ENCODE measurements at regions not wholly inside any gene's neighbourhood (a gene's known extent, or its start where the extent isn't known, plus 50 kb on each side); places are given as distances from the start of the nearest gene placed in this dataset.

- TF ChIP-seq EZH2phosphoT487 (IDR thresholded peaks at IDR 0.05; ENCODE audit: borderline replicate concordance, low read length) = no peak
- TF ChIP-seq, protein P1, sequence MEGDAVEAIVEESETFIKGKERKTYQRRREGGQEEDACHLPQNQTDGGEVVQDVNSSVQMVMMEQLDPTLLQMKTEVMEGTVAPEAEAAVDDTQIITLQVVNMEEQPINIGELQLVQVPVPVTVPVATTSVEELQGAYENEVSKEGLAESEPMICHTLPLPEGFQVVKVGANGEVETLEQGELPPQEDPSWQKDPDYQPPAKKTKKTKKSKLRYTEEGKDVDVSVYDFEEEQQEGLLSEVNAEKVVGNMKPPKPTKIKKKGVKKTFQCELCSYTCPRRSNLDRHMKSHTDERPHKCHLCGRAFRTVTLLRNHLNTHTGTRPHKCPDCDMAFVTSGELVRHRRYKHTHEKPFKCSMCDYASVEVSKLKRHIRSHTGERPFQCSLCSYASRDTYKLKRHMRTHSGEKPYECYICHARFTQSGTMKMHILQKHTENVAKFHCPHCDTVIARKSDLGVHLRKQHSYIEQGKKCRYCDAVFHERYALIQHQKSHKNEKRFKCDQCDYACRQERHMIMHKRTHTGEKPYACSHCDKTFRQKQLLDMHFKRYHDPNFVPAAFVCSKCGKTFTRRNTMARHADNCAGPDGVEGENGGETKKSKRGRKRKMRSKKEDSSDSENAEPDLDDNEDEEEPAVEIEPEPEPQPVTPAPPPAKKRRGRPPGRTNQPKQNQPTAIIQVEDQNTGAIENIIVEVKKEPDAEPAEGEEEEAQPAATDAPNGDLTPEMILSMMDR (IDR thresholded peaks at IDR 0.05; ENCODE audit: low read depth, low read length, poor library complexity, severe bottlenecking) = no peak
- Histone ChIP-seq H3F3A (ENCODE audit: control insufficient read depth, insufficient read depth) (no peaks in the 10 kb centered on the region), H3K79me2 (ENCODE audit: control insufficient read depth, low read length) (no peaks in the 10 kb centered on the region), H3K4me1 (ENCODE audit: control insufficient read depth, low read length) (no peaks in the 10 kb centered on the region), H3K4me2 (ENCODE audit: low read length) (no peak overlapping the region), H3K9me2 (replicated peaks; ENCODE audit: control insufficient read depth, low read length) (no peaks in the 10 kb centered on the region), H3K9me3 (ENCODE audit: control insufficient read depth, insufficient read depth, low read length) (no peaks in the 10 kb centered on the region), H4K20me1 (ENCODE audit: control insufficient read depth, insufficient read depth, low read depth, low read length) (no peaks in the 10 kb centered on the region), H3K27ac (ENCODE audit: low read depth, low read length) (no peak overlapping the region), H3K36me3 (ENCODE audit: control insufficient read depth, low read length) (no peaks in the 10 kb centered on the region), H3K4me3 (ENCODE audit: low read length) (no peak overlapping the region), H3K27me3 (ENCODE audit: control insufficient read depth, low read length) (no peaks in the 10 kb centered on the region)
Measured at GRCh38 chr6:17032988-17033634, 68.7 kb upstream of the STMND1 start.

- Histone ChIP-seq H3K79me2 (ENCODE audit: control insufficient read depth, low read length) (no peaks in the 10 kb centered on the region), H3K27ac (ENCODE audit: low read depth, low read length) (no peak overlapping the region), H3K9me2 (replicated peaks; ENCODE audit: control insufficient read depth, low read length) (no peaks in the 10 kb centered on the region), H4K20me1 (ENCODE audit: control insufficient read depth, insufficient read depth, low read depth, low read length) (no peaks in the 10 kb centered on the region), H3K4me2 (ENCODE audit: low read length) (no peak overlapping the region), H3K9me3 (ENCODE audit: control insufficient read depth, insufficient read depth, low read length) (no peaks in the 10 kb centered on the region), H3K4me1 (ENCODE audit: control insufficient read depth, low read length) (no peaks in the 10 kb centered on the region), H3F3A (ENCODE audit: control insufficient read depth, insufficient read depth) (no peaks in the 10 kb centered on the region), H3K27me3 (ENCODE audit: control insufficient read depth, low read length) (no peaks in the 10 kb centered on the region), H3K36me3 (ENCODE audit: control insufficient read depth, low read length) (no peaks in the 10 kb centered on the region), H3K4me3 (ENCODE audit: low read length) (no peak overlapping the region)
- TF ChIP-seq, protein P1 (IDR thresholded peaks at IDR 0.05; ENCODE audit: low read depth, low read length, poor library complexity, severe bottlenecking) = no peak
- TF ChIP-seq EZH2phosphoT487 (IDR thresholded peaks at IDR 0.05; ENCODE audit: borderline replicate concordance, low read length) = no peak
Measured at GRCh38 chr6:17032590-17032987, 69.3 kb upstream of the STMND1 start.

GRCh38 chr6:17031961-17032360, 69.9 kb upstream of the STMND1 start:
- Histone ChIP-seq H3F3A (ENCODE audit: control insufficient read depth, insufficient read depth) (no peaks in the 10 kb centered on the region), H3K4me2 (ENCODE audit: low read length) (no peak overlapping the region), H3K9me3 (ENCODE audit: control insufficient read depth, insufficient read depth, low read length) (no peaks in the 10 kb centered on the region), H3K27me3 (ENCODE audit: control insufficient read depth, low read length) (no peaks in the 10 kb centered on the region), H3K27ac (ENCODE audit: low read depth, low read length) (no peak overlapping the region), H3K79me2 (ENCODE audit: control insufficient read depth, low read length) (no peaks in the 10 kb centered on the region), H3K4me1 (ENCODE audit: control insufficient read depth, low read length) (no peaks in the 10 kb centered on the region), H3K36me3 (ENCODE audit: control insufficient read depth, low read length) (no peaks in the 10 kb centered on the region), H3K9me2 (replicated peaks; ENCODE audit: control insufficient read depth, low read length) (no peaks in the 10 kb centered on the region), H4K20me1 (ENCODE audit: control insufficient read depth, insufficient read depth, low read depth, low read length) (no peaks in the 10 kb centered on the region), H3K4me3 (ENCODE audit: low read length) (no peak overlapping the region)
- no peak for TF ChIP-seq EZH2phosphoT487 (IDR thresholded peaks at IDR 0.05; ENCODE audit: borderline replicate concordance, low read length)
- TF ChIP-seq, protein P1 (IDR thresholded peaks at IDR 0.05; ENCODE audit: low read depth, low read length, poor library complexity, severe bottlenecking) = no peak
